ENCODE measurements at regions not wholly inside any gene's neighbourhood (a gene's known extent, or its start where the extent isn't known, plus 50 kb on each side); places are given as distances from the start of the nearest gene placed in this dataset.

DNA sequence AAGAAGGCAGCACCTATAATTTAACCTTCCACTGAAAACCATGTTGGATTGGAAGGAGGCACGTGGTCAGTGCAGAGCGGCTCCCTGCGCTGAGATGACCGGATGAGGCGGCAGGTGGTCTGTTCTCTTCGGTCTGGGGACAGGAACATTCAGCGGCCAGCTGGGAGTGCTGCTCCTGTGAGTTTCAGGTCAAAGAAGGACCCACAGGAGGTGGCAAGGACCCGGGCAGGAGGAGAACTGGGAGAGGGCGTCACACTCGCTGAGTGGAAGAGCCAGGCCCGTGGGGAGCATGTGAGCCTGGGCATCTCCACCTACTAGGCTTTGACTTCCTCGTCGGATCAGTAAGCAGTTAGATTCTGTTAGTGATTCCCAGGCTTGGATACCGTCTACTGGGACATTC is 113.4 kb upstream of the SHH start:
- TF ChIP-seq, protein P1, sequence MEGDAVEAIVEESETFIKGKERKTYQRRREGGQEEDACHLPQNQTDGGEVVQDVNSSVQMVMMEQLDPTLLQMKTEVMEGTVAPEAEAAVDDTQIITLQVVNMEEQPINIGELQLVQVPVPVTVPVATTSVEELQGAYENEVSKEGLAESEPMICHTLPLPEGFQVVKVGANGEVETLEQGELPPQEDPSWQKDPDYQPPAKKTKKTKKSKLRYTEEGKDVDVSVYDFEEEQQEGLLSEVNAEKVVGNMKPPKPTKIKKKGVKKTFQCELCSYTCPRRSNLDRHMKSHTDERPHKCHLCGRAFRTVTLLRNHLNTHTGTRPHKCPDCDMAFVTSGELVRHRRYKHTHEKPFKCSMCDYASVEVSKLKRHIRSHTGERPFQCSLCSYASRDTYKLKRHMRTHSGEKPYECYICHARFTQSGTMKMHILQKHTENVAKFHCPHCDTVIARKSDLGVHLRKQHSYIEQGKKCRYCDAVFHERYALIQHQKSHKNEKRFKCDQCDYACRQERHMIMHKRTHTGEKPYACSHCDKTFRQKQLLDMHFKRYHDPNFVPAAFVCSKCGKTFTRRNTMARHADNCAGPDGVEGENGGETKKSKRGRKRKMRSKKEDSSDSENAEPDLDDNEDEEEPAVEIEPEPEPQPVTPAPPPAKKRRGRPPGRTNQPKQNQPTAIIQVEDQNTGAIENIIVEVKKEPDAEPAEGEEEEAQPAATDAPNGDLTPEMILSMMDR (conservative IDR thresholded peaks at IDR 0.05; ENCODE audit: low read depth, low read length) = no peak
- no peak for TF ChIP-seq EZH2 (IDR thresholded peaks at IDR 0.05; ENCODE audit: borderline replicate concordance, low read depth, low read length, poor library complexity, severe bottlenecking)
